HepG2 (cell line): ENCODE measurements at regions not wholly inside any gene's neighbourhood (a gene's known extent, or its start where the extent isn't known, plus 50 kb on each side); places are given as distances from the start of the nearest gene placed in this dataset.

Experiments
- ATAC-seq: fragments of 200-7000 bp; cut with Tn5 transposase; 3 replicates; pipeline ENCODE4 v1.9.1; 2020; ENCODE audit warnings: mild to moderate bottlenecking, moderate library complexity
- BruUV-seq: library from RNA; stranded (reverse); fragments of 400-500 nt; replicated peaks from 2 replicates; lab custom pipeline; 2021; lab: Mats Ljungman, UMichigan
- CTCF ChIA-PET: fragments of 300-600 bp; formaldehyde crosslinking; extraction: SDS; loops from one replicate; lab custom pipeline; 2021; ENCODE audit warnings: low total read pairs, inconsistent platforms, low intra/inter-chr PET ratio; lab: Yijun Ruan, JAX
- POLR2A ChIA-PET: fragments of 350-600 bp; sonication (Branson Sonifier 250); formaldehyde crosslinking; loops from one replicate; lab custom pipeline; 2020; ENCODE audit warnings: antibody characterized with exemption, inconsistent platforms; lab: Yijun Ruan, JAX
- DNase-seq: peaks from one replicate; pipeline ENCODE4 v3.0.0-alpha.2; 2015; ENCODE audit warnings: low spot score
- FAIRE-seq: peaks from 3 replicates; lab custom pipeline; 2011; peaks lifted over from hg19 to GRCh38; lab: Jason Lieb, UNC
- H2AFZ ChIP-seq: one replicate; pipeline ENCODE4 v1.6.1; 2011; ENCODE audit warnings: low read length, inconsistent platforms
- H3K27ac ChIP-seq: fragments of 300-600 bp; 3 replicates; pipeline ENCODE4 v1.8.0; 2011; ENCODE audit warnings: mixed run types, mild to moderate bottlenecking, mixed read lengths, low read length, inconsistent platforms; ENCODE audit not compliant: insufficient read depth; ENCODE audit errors: extremely low read length
- H3K27me3 ChIP-seq, 2 experiments: fragments of 200-600 bp in 1 of 2; 2 replicates in 1 of 2; 3 replicates in 1 of 2; pipeline versions ENCODE4 v1.6.0 to v1.8.0; 2011; ENCODE audit warnings: low read length in 2 of 2, mild to moderate bottlenecking in 2 of 2, moderate library complexity in 2 of 2, inconsistent platforms in 1 of 2; ENCODE audit not compliant: insufficient read depth in 2 of 2, control insufficient read depth in 1 of 2
- H3K36me3 ChIP-seq, 2 experiments: fragments of 200-600 bp in 1 of 2; replicated peaks in 1 of 2; 2 replicates in 1 of 2; 3 replicates in 1 of 2; pipeline versions ENCODE4 v1.5.1 to v1.8.0; 2011; ENCODE audit warnings: low read length in 2 of 2, inconsistent platforms in 1 of 2; ENCODE audit not compliant: insufficient read depth in 2 of 2, control insufficient read depth in 1 of 2
- H3K4me1 ChIP-seq: 2 replicates; pipeline ENCODE4 v1.5.1; 2012; ENCODE audit warnings: low read length, inconsistent platforms; ENCODE audit not compliant: insufficient read depth
- H3K4me2 ChIP-seq: 2 replicates; pipeline ENCODE4 v1.6.0; 2011; ENCODE audit warnings: low read depth, low read length, inconsistent platforms
- H3K4me3 ChIP-seq, 3 experiments: fragments of 200-600 bp in 1 of 3; sonication (generic), shearing (Covaris generic) in 1 of 3; replicated peaks in 1 of 3; 2 replicates each; pipeline ENCODE4 v1.5.1; 2011 to 2016; ENCODE audit warnings: low read length in 3 of 3, inconsistent platforms in 2 of 3, low read depth in 2 of 3, mild to moderate bottlenecking in 2 of 3, control low read depth in 1 of 3, mixed read lengths in 1 of 3; ENCODE audit not compliant: insufficient read depth in 1 of 3
- H3K79me2 ChIP-seq: one replicate; pipeline ENCODE4 v1.6.1; 2011; ENCODE audit warnings: low read length, inconsistent platforms; ENCODE audit not compliant: insufficient read depth
- H3K9ac ChIP-seq: 2 replicates; pipeline ENCODE4 v1.6.0; 2011; ENCODE audit warnings: mild to moderate bottlenecking, low read depth, low read length, inconsistent platforms; ENCODE audit not compliant: insufficient read depth
- H3K9me3 ChIP-seq: 2 replicates; pipeline ENCODE4 v1.5.1; 2012; ENCODE audit warnings: mild to moderate bottlenecking, low read length
- H4K20me1 ChIP-seq: 2 replicates; pipeline ENCODE4 v1.6.0; 2011; ENCODE audit warnings: inconsistent platforms, mild to moderate bottlenecking, low read length, moderate library complexity; ENCODE audit not compliant: insufficient read depth
- CTCF ChIP-seq: sonication (generic); formaldehyde crosslinking; IDR thresholded peaks from 2 replicates; pipeline ENCODE4 v1.5.0; 2020; ENCODE audit warnings: mild to moderate bottlenecking, missing genetic modification reagents, moderate library complexity
- HNRNPUL1 ChIP-seq: fragments of 200-400 bp; formaldehyde crosslinking; IDR thresholded peaks from 2 replicates; pipeline ENCODE4 v1.6.1; 2017; ENCODE audit warnings: low read depth, mild to moderate bottlenecking, low read length, moderate library complexity
- MLLT10 ChIP-seq: sonication (generic); formaldehyde crosslinking; IDR thresholded peaks from 2 replicates; pipeline ENCODE4 v1.4.0; 2020; ENCODE audit warnings: missing genetic modification reagents
- ONECUT2 ChIP-seq: sonication (generic); formaldehyde crosslinking; IDR thresholded peaks from 2 replicates; pipeline ENCODE4 v1.4.0; 2020; ENCODE audit warnings: missing genetic modification reagents
- RAD21 ChIP-seq: fragments of 450-650 bp; formaldehyde crosslinking; IDR thresholded peaks from 2 replicates; pipeline ENCODE4 v1.5.0; 2020; ENCODE audit warnings: mild to moderate bottlenecking
- SMC3 ChIP-seq: IDR thresholded peaks from 2 replicates; pipeline ENCODE4 v1.6.1; 2011; ENCODE audit warnings: low read length, improper control_type of control experiment
- STAG1 ChIP-seq: sonication (generic); formaldehyde crosslinking; IDR thresholded peaks from 2 replicates; pipeline ENCODE4 v1.4.0; 2020; ENCODE audit warnings: missing genetic modification reagents
- ZBTB26 ChIP-seq: IDR thresholded peaks from 2 replicates; pipeline ENCODE4 v1.6.1; 2016; ENCODE audit warnings: missing compliant biosample characterization, missing genetic modification reagents, borderline replicate concordance
- ZFP36 ChIP-seq: fragments of 150-350 bp; IDR thresholded peaks from 2 replicates; pipeline ENCODE4 v1.6.1; 2018; ENCODE audit warnings: borderline replicate concordance, low read length, low read depth; ENCODE audit not compliant: partially characterized antibody
- ZNF180 ChIP-seq: sonication (generic); formaldehyde crosslinking; IDR thresholded peaks from 2 replicates; pipeline ENCODE4 v1.4.0; 2020; ENCODE audit warnings: low read depth, missing genetic modification reagents, borderline replicate concordance
- ZNF205 ChIP-seq: IDR thresholded peaks from 2 replicates; pipeline ENCODE4 v1.6.1; 2018; ENCODE audit warnings: missing biosample characterization, missing genetic modification reagents
- ZNF446 ChIP-seq: sonication (generic); formaldehyde crosslinking; IDR thresholded peaks from 2 replicates; pipeline ENCODE4 v1.5.0; 2020; ENCODE audit warnings: mild to moderate bottlenecking, missing genetic modification reagents
- ZNF574 ChIP-seq: sonication (generic); formaldehyde crosslinking; IDR thresholded peaks from 2 replicates; pipeline ENCODE4 v1.4.0; 2020; ENCODE audit warnings: missing genetic modification reagents
- ZNF724P ChIP-seq: sonication (generic); formaldehyde crosslinking; IDR thresholded peaks from 2 replicates; pipeline ENCODE4 v1.8.0; 2022; ENCODE audit warnings: missing genetic modification reagents, borderline replicate concordance
- ZNF768 ChIP-seq: sonication (generic); formaldehyde crosslinking; IDR thresholded peaks from 2 replicates; pipeline ENCODE4 v1.4.0; 2020; ENCODE audit warnings: missing genetic modification reagents
- WGBS: methylation state at CpG from one replicate; pipeline ENCODE4 v1.1.6; 2017; ENCODE audit warnings: low lambda C conversion rate; 5-methylcytosine and 5-hydroxymethylcytosine counted together
- in situ Hi-C: cut with HindIII; loops from 2 replicates; pipeline ENCODE4 v1.10.0; 2017; ENCODE audit warnings: low pct_unique_long_range_greater_than_20kb; ENCODE audit not compliant: extremely low pct_ligation_motif_present
- intact Hi-C: fragments of 100-400 bp; cut with micrococcal nuclease; formaldehyde crosslinking; loops from one replicate; pipeline ENCODE4 v1.10.0; 2022; ENCODE audit not compliant: unreplicated experiment

GRCh38 chr15:69727121-69727924 lies 274.7 kb downstream of the RPLP1 start (continued):
- no peak for TF ChIP-seq HNRNPUL1

GRCh38 chr15:69729167-69729748 lies 276.6 kb downstream of the RPLP1 start:
- no peaks in the 10 kb centered on the region for H3K4me1 ChIP-seq
- H3K79me2 ChIP-seq: no peaks in the 10 kb centered on the region
- ATAC-seq (no peak), FAIRE-seq (peak; percentile 26), DNase-seq (no peak)
- no peaks in the 10 kb centered on the region for H3K9me3 ChIP-seq
- H3K27ac ChIP-seq: no peak overlapping the region
- intact Hi-C loops (loop anchor here (10.0 kb wide), 1 partner anchor 736 kb away; no protein-coding TSS in a partner anchor), in situ Hi-C loops (no loop called here)
- BruUV-seq: no TSS peak
- no peak overlapping the region for H2AFZ ChIP-seq
- no peaks in the 10 kb centered on the region for H4K20me1 ChIP-seq
- H3K27me3 ChIP-seq: peaks cover 0 to 19% of the 10 kb centered on the region in 2 experiments; a peak in 3 of 5 replicates
- 28% methylated on average over 9 of the region's 9 CpGs for WGBS
- ChIA-PET CTCF (interaction anchor here (1.1 to 1.7 kb wide), 3 partner anchors 452 to 731 kb away, joined by 3 to 4 read pairs (median 4); no protein-coding TSS in a partner anchor), POLR2A (no interaction called here)
- no peak overlapping the region for H3K9ac ChIP-seq
- H3K36me3 ChIP-seq: no peaks in the 10 kb centered on the region
- H3K4me3 ChIP-seq: no peak overlapping the region
- TF ChIP-seq ZNF724P (no peak), ONECUT2 (CRISPR knock-in tag) (peak; percentile 74), STAG1 (CRISPR knock-in tag) (peak; percentile 77), ZBTB26 (CRISPR knock-in tag) (no peak), ZNF574 (CRISPR knock-in tag) (peak; percentile 58), MLLT10 (CRISPR knock-in tag) (no peak), ZNF768 (CRISPR knock-in tag) (no peak), ZNF446 (CRISPR knock-in tag) (no peak), ZNF205 (no peak), ZFP36 (no peak), ZNF180 (no peak), RAD21 (CRISPR knock-in tag) (0 out of 2 replicates have a peak, but pooled peaks have one; percentile 40), SMC3 (0 out of 2 replicates have a peak, but pooled peaks have one; percentile 22), CTCF (CRISPR knock-in tag) (peak; percentile 67)
- no peak overlapping the region for H3K4me2 ChIP-seq
